Heart right ventricle (tissue), 16 donors: ENCODE measurements at regions not wholly inside any gene's neighbourhood (a gene's known extent, or its start where the extent isn't known, plus 50 kb on each side); places are given as distances from the start of the nearest gene placed in this dataset.
"Not testable (repeated sequence)": the region's sequence is repeated elsewhere in the genome, so short reads cannot be mapped to it uniquely, and the experiment has no call there.

Experiments used
- ATAC-seq, 8 donors: fragments of 200-7000 bp; cut with Tn5 transposase; one replicate each; pipeline ENCODE4 v1.9.1; 2020; ENCODE audit warnings: mild to moderate bottlenecking in 8 of 8, moderate library complexity in 8 of 8, moderate number of reproducible peaks in 1 of 8
- DNase-seq, 2 donors: peaks; one replicate each; pipeline ENCODE4 v3.0.0-alpha.2; 2020
- H3K27ac ChIP-seq, 10 donors: fragments of 200-600 bp; sonication (generic) in 2 of 10; one replicate each; pipeline versions ENCODE4 v1.5.0 to v1.8.0; 2020 to 2022; ENCODE audit warnings: mild to moderate bottlenecking in 3 of 10
- H3K27me3 ChIP-seq, 7 donors: fragments of 200-600 bp; one replicate each; pipeline ENCODE4 v1.8.0; 2021 to 2022; ENCODE audit warnings: mild to moderate bottlenecking in 2 of 7
- H3K36me3 ChIP-seq, 9 donors: fragments of 200-600 bp; sonication (generic) in 1 of 9; one replicate each; pipeline versions ENCODE4 v1.5.0 to v1.8.0; 2020 to 2022; ENCODE audit warnings: mild to moderate bottlenecking in 2 of 9
- H3K4me1 ChIP-seq, 9 donors: fragments of 200-600 bp; sonication (generic) in 1 of 9; one replicate each; pipeline versions ENCODE4 v1.5.0 to v1.8.0; 2020 to 2022; ENCODE audit warnings: mild to moderate bottlenecking in 4 of 9
- H3K4me3 ChIP-seq, 10 donors: fragments of 200-600 bp; sonication (generic) in 2 of 10; one replicate each; pipeline versions ENCODE4 v1.5.0 to v1.8.0; 2020 to 2022; ENCODE audit warnings: mild to moderate bottlenecking in 7 of 10, moderate library complexity in 2 of 10
- H3K9me3 ChIP-seq, 11 donors: fragments of 200-600 bp in 10 of 11; sonication (generic) in 2 of 11; one replicate each; pipeline versions ENCODE4 v1.5.0 to v1.8.0; 2013 to 2022; ENCODE audit warnings: mild to moderate bottlenecking in 2 of 11, control low read depth in 1 of 11, moderate library complexity in 1 of 11
- CTCF ChIP-seq, 9 donors: fragments of 200-600 bp; sonication (generic) in 2 of 9; IDR thresholded peaks; one replicate each; pipeline versions ENCODE4 v1.5.0 to v1.8.0; 2021 to 2022; ENCODE audit warnings: antibody characterized with exemption in 9 of 9, mild to moderate bottlenecking in 5 of 9, moderate library complexity in 1 of 9
- WGBS, 2 donors: extraction: QIAGEN DNeasy Blood & Tissue Kit; methylation state at CpG; one replicate each; pipeline ENCODE4 v1.1.7; 2013; ENCODE audit warnings: inconsistent platforms in 1 of 2; 5-methylcytosine and 5-hydroxymethylcytosine counted together
- intact Hi-C, 10 donors: fragments of 100-400 bp; cut with DNase I; formaldehyde crosslinking; loops; one replicate each; pipeline versions ENCODE4 v1.11.1 to v1.14.2; 2022
- donor health status: Arrhythmogenic right ventricular cardiomyopathy.
- donor health status: ischemic (EF 13 %, LVEDD 7.1; RV severe dilation, severe dysfunction).
- donor health status: healthy with polysubstance abuse.
- donor health status: DM: no; HTN: yes; CAD: no.
- donor health status: DM: no; HTN: no; CAD: no.
- donor health status: ischemic (EF 25% LVEDD 6.9; RV normal size, moderate dysfunction).
- donor health status: ischemic (EF 25% LVEDD 5.7; RV mildly dilated, moderate dysfunction).
- donor health status: healthy.
- donor health status: DM: yes; HTN: yes; CAD: no.
- donor health status: Ischemic cardiomyopathy.
- donor health status: ischemic (EF 35%, LVEDD 5.7; RV mildly dilated, moderate dysfunction).
- donor health status: nonischemic (EF 11% LVEDD 7.7; RV severe dilation, severe dysfunction).
- donor health status: DM: yes; HTN: yes; CAD: no.
- donor health status: PGD.
- donor health status: ischemic (EF 29% LVEDD 5.4; RV normal size, mild dysfunction).
- donor health status: nonischemic (EF 23%, LVEDD 6.1; RV moderate dilation, normal function).

GRCh38 chr20:29878281-29878741 lies 1379.2 kb upstream of the DEFB115 start:
- WGBS, 2 donors: 36 to 37% methylated on average over 24 of the region's 24 CpGs
- intact Hi-C loops: loop anchor here in 3 of 10 donors (5.0 to 10.0 kb wide), 2 partner anchors 764 to 776 kb away; no protein-coding TSS in a partner anchor
- ATAC-seq (peak; percentile 21 to 78 (median 56)), DNase-seq (peak in 1 of 2 donors; percentile 14)
- Histone ChIP-seq H3K36me3 (no peaks in the 10 kb centered on the region), H3K9me3 (peaks cover 0 to 64% (median 7%) of the 10 kb centered on the region in 11 donors), H3K4me3 (no peak overlapping the region), H3K27ac (no peak overlapping the region), H3K4me1 (no peaks in the 10 kb centered on the region), H3K27me3 (peaks cover 0 to 6% (median 0%) of the 10 kb centered on the region in 7 donors)
- no peak for TF ChIP-seq CTCF (IDR thresholded peaks at IDR 0.05)

GRCh38 chr20:29878777-29879442 lies 1378.6 kb upstream of the DEFB115 start:
- Histone ChIP-seq H3K4me1 (no peaks in the 10 kb centered on the region), H3K27ac (no peak overlapping the region), H3K9me3 (peaks cover 0 to 60% (median 7%) of the 10 kb centered on the region in 11 donors), H3K27me3 (peaks cover 0 to 6% (median 0%) of the 10 kb centered on the region in 7 donors), H3K36me3 (no peaks in the 10 kb centered on the region), H3K4me3 (no peak overlapping the region)
- peak in 1 of 2 donors; percentile 22 for DNase-seq
- intact Hi-C loops: loop anchor here in 3 of 10 donors (5.0 to 10.0 kb wide), 2 partner anchors 764 to 777 kb away; no protein-coding TSS in a partner anchor
- WGBS, 2 donors: 38 to 41% methylated on average over 24 of the region's 24 CpGs
- peak; percentile 21 to 76 (median 42) for ATAC-seq
- no peak for TF ChIP-seq CTCF (IDR thresholded peaks at IDR 0.05)

- DNase-seq, H3K27me3 ChIP-seq, H3K4me1 ChIP-seq, H3K4me3 ChIP-seq, H3K27ac ChIP-seq, H3K36me3 ChIP-seq: not testable (repeated sequence)
- intact Hi-C loops: loop anchor here in 2 of 10 donors (10.0 kb wide), 1 partner anchor 756 kb away; no protein-coding TSS in a partner anchor
- peak in 1 of 8 donors; percentile 30 for ATAC-seq
- 76 to 88% methylated on average over 1 of the region's 1 CpG for WGBS, 2 donors
- peaks cover 0 to 54% (median 7%) of the 10 kb centered on the region in 11 donors for H3K9me3 ChIP-seq
Observed at GRCh38 chr20:29881107-29881506, 1376.4 kb upstream of the DEFB115 start.

GRCh38 chr20:29883514-29884219 lies 1373.8 kb upstream of the DEFB115 start:
- H3K9me3 ChIP-seq: peaks cover 0 to 50% (median 7%) of the 10 kb centered on the region in 11 donors
- not testable (repeated sequence) for H3K4me1 ChIP-seq, H3K27ac ChIP-seq, H3K27me3 ChIP-seq, DNase-seq, H3K4me3 ChIP-seq, H3K36me3 ChIP-seq
- peak in 3 of 8 donors; percentile 31 to 55 (median 34) for ATAC-seq
- intact Hi-C loops: loop anchor here in 2 of 10 donors (10.0 kb wide), 1 partner anchor 759 kb away; no protein-coding TSS in a partner anchor
- WGBS, 2 donors: 58 to 66% methylated on average over 13 of the region's 13 CpGs

- intact Hi-C loops: loop anchor here in 2 of 10 donors (10.0 kb wide), 1 partner anchor 760 kb away; no protein-coding TSS in a partner anchor
- not testable (repeated sequence) for H3K4me1 ChIP-seq, H3K36me3 ChIP-seq, ATAC-seq, DNase-seq, H3K27ac ChIP-seq, H3K27me3 ChIP-seq, H3K4me3 ChIP-seq
- H3K9me3 ChIP-seq: peaks cover 0 to 43% (median 3%) of the 10 kb centered on the region in 11 donors
- 65% methylated on average over 3 of the region's 3 CpGs for WGBS, 2 donors
Observed at GRCh38 chr20:29884322-29884721, 1373.1 kb upstream of the DEFB115 start.

GRCh38 chr20:29885282-29886185 lies 1371.9 kb upstream of the DEFB115 start:
- DNase-seq, H3K4me1 ChIP-seq, H3K27me3 ChIP-seq, H3K4me3 ChIP-seq, H3K27ac ChIP-seq, H3K36me3 ChIP-seq: not testable (repeated sequence)
- peak in 3 of 8 donors; percentile 25 to 76 (median 45) for ATAC-seq
- peaks cover 0 to 41% (median 0%) of the 10 kb centered on the region in 11 donors for H3K9me3 ChIP-seq
- WGBS, 2 donors: 17 to 50% methylated on average over 2 of the region's 3 CpGs
- intact Hi-C loops: loop anchor here in 2 of 10 donors (10.0 kb wide), 1 partner anchor 761 kb away; no protein-coding TSS in a partner anchor

- 87 to 90% methylated on average over 5 of the region's 5 CpGs for WGBS, 2 donors
- not testable (repeated sequence) for H3K4me1 ChIP-seq, H3K36me3 ChIP-seq, ATAC-seq, H3K27me3 ChIP-seq, DNase-seq, H3K27ac ChIP-seq, H3K4me3 ChIP-seq
- intact Hi-C loops: loop anchor here in 1 of 10 donors (10.0 kb wide), 1 partner anchor 687 kb away; no protein-coding TSS in a partner anchor
- H3K9me3 ChIP-seq: peaks cover 0 to 56% (median 0%) of the 10 kb centered on the region in 11 donors
Observed at GRCh38 chr20:29891555-29891954, 1365.9 kb upstream of the DEFB115 start.
